Cardiac septum (tissue), 1 donor: ENCODE measurements at regions not wholly inside any gene's neighbourhood (a gene's known extent, or its start where the extent isn't known, plus 50 kb on each side); places are given as distances from the start of the nearest gene placed in this dataset.
"Not testable (repeated sequence)": the region's sequence is repeated elsewhere in the genome, so short reads cannot be mapped to it uniquely, and the experiment has no call there.

Experiments
- DNase-seq: peaks from one replicate; pipeline ENCODE4 v3.0.0-alpha.2; 2020; ENCODE audit warnings: low spot score
- intact Hi-C: fragments of 100-400 bp; cut with DNase I; formaldehyde crosslinking; loops from one replicate; pipeline ENCODE4 v1.14.0; 2022
- donor health status: DM: no; HTN: no; CAD: no.

DNA sequence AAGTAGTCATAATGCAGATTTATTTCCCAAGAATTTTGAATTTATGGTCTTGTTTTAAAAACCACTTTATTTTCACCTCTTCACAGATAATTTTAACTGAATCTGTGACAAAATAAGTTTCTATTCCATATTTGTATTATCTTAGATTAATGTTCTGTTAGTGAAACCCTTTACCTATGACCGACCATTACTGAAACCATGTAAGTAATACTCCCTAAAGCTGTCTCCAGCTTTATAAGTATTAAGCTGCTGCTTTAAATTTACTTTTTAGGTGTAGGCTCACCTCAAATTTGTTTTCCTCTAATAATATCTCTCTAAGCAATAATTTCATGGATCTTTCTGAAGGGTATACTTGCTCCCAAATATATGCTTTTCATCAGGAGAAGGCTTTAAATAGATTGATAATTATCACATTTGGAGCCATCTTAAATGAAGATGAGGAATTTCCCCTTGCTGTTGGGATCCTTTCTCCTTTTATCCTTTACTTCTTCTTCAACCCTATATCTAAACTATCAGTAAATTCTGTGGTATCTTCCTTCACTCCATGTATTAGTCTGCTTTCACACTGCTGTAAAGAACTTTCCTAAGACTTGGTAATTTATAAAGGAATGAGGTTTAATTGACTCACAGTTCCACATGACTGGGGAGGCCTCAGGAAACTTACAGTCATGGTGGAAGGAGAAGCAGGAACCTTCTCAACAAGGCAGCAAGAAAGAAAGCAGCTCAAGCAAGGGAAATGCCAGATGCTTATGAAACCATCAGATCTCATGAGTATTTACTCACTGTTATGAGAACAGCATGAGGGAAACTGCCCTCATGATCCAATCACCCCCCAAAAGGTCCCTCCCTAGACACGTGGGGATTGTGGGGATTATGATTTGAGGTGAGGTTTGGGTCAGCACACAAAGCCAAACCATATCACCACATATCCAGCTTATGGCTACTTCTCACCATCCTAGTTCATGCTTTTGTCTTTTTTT is 92.3 kb upstream of the P2RY1 start:
- intact Hi-C loops, result no loop called here
- DNase-seq, result no peak

- DNase-seq, result no peak
- intact Hi-C loops, result no loop called here
Observed at GRCh38 chr3:152745646-152746045, 89.3 kb upstream of the P2RY1 start.

- intact Hi-C loops, result no loop called here
- DNase-seq, result no peak
Observed at GRCh38 chr3:152754303-152754702, 80.6 kb upstream of the P2RY1 start.

DNA sequence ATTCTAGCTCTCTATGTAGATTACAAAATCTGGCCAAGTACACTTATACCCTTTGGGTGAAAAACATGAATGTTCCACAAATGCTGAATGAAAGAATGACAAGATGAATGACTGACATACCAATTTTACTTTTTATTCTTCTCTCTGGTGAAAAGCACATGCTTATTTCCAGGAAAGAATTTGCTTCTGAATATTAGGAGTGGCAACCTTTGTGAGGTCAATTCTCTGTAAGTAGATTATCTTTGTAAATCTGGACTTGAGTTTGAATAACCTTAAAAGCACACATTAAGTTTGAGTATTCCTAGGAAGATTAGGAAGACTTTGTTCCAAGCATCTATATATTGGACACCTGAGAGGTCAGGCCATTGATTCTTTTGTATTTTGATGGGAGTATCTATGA is 78.1 kb upstream of the P2RY1 start:
- no peak for DNase-seq
- intact Hi-C loops, result no loop called here

- no peak for DNase-seq
- intact Hi-C loops, result no loop called here
Observed at GRCh38 chr3:152760024-152760563, 74.8 kb upstream of the P2RY1 start.

GRCh38 chr3:152760591-152760990 is 74.3 kb upstream of the P2RY1 start:
- intact Hi-C loops, result no loop called here
- no peak for DNase-seq

GRCh38 chr3:152768478-152768877 is 66.5 kb upstream of the P2RY1 start:
- DNase-seq, result no peak
- intact Hi-C loops, result no loop called here

DNA sequence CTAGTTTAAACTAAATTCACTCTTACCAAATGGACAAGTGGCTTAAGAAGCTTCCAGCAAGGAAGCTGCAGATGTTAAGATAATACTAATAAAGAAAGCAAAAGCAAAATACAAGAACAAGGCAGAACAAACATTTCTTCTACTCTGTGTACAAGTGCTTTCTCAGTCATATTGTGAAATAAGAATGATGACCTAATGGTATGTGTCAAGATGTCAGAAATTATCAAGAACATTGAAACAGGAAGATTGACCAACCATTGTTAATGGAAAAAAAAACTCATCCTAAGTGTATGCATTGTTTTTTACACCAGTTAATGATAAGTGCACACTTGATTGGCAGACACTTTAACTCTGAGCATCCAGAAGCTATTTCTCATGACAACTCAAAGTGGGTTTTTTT is 65.4 kb upstream of the P2RY1 start:
- DNase-seq, result no peak
- intact Hi-C loops, result no loop called here

DNA sequence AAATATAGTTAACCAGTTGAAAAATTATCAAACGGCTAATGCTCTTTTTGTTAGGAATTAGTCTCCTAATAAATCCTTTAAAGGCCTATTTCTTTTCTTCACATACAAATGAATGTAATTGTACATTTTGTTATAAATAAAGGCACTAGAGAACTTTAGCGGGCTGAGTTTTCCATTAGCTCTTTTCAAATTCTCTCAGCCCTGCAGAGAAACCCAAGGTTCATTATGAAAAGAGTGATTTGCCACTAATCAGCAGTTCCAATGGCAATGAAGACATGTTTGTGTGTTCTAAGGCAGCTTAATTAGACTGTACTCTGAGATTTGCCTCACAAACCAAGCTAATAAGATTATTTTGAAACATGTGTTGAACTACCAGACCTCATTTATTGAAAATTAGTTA is 64.6 kb upstream of the P2RY1 start:
- intact Hi-C loops, result no loop called here
- no peak for DNase-seq

DNA sequence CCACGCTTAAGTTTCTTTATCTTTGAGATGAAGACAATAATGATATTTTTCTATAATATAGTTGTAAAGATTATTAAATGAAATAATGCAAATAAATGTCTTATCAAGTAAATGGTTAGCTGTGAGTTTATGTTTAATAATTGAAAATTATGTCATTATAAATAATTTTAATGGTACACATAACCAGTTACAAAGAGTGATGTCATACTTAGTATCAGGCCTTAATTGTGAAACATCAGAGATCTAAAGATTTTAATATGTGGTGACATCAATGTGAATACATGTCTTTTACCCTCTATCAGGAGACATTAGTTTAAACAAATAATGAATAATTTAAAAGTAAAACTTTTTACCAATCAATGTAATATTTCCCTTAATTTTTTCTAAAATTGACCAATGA is 63.8 kb upstream of the P2RY1 start:
- no peak for DNase-seq
- intact Hi-C loops, result no loop called here

GRCh38 chr3:152772674-152773225 is 62.2 kb upstream of the P2RY1 start:
- intact Hi-C loops, result no loop called here
- no peak for DNase-seq

DNA sequence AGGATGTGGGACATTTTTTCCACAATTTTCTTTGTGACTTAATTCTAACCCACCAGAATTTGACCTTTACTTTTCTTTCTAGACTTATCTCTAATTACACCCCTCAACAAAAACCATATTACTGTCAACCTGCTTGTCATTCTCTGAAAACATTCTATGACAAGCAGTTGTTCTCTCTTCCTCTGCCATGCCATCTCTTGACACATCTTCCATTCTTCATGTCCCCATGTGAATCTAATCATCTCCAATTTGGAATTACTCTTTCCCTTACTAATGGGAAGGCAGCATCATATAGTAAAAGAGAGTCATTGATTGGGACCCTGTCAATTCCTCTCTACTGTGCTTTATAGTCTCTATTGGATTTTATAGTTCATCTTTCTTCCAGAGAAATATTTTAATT is 61.3 kb upstream of the P2RY1 start:
- DNase-seq, result no peak
- intact Hi-C loops, result no loop called here

- DNase-seq, intact Hi-C loops: not testable (repeated sequence)
Observed at GRCh38 chr3:152774230-152774629, 60.7 kb upstream of the P2RY1 start.

GRCh38 chr3:152778022-152778421 is 56.9 kb upstream of the P2RY1 start:
- no peak for DNase-seq
- intact Hi-C loops, result no loop called here

- no peak for DNase-seq
- intact Hi-C loops, result no loop called here
Observed at GRCh38 chr3:152779653-152780052, 55.3 kb upstream of the P2RY1 start.

- DNase-seq, result no peak
- intact Hi-C loops, result no loop called here
Observed at GRCh38 chr3:152780553-152780952, 54.4 kb upstream of the P2RY1 start.

GRCh38 chr3:152785051-152785450 is 49.9 kb upstream of the P2RY1 start:
- intact Hi-C loops, result no loop called here
- DNase-seq, result no peak
